ELF-1 (cell line): ENCODE measurements at regions not wholly inside any gene's neighbourhood (a gene's known extent, or its start where the extent isn't known, plus 50 kb on each side); places are given as distances from the start of the nearest gene placed in this dataset.
"Not testable (repeated sequence)": the region's sequence is repeated elsewhere in the genome, so short reads cannot be mapped to it uniquely, and the experiment has no call there.

Experiments
- DNase-seq: peaks from one replicate; pipeline ENCODE4 v3.0.0-alpha.2; 2016; ENCODE audit warnings: low read depth, low spot score

- no peak for DNase-seq
Observed at GRCh38 chr5:142408536-142408935, 83.7 kb upstream of the SPRY4 start.

GRCh38 chr5:142405814-142406395 is 81.1 kb upstream of the SPRY4 start:
- DNase-seq, result no peak

GRCh38 chr5:142405023-142405422 is 80.2 kb upstream of the SPRY4 start:
- DNase-seq, result no peak

GRCh38 chr5:142404046-142404477 is 79.2 kb upstream of the SPRY4 start:
- DNase-seq, result no peak

- peak; percentile 83 for DNase-seq
Observed at GRCh38 chr5:142403583-142403982, 78.8 kb upstream of the SPRY4 start.

- no peak for DNase-seq
Observed at GRCh38 chr5:142402752-142403318, 78.0 kb upstream of the SPRY4 start.

GRCh38 chr5:142400415-142400814 is 75.6 kb upstream of the SPRY4 start:
- DNase-seq, result peak; percentile 39

GRCh38 chr5:142399891-142400290 is 75.1 kb upstream of the SPRY4 start:
- DNase-seq, result no peak

- DNase-seq, result no peak
Observed at GRCh38 chr5:142398730-142399055, 73.9 kb upstream of the SPRY4 start.

- DNase-seq, result not testable (repeated sequence)
Observed at GRCh38 chr5:142398011-142398729, 73.3 kb upstream of the SPRY4 start.

- DNase-seq, result no peak
Observed at GRCh38 chr5:142397178-142397577, 72.4 kb upstream of the SPRY4 start.

GRCh38 chr5:142396436-142397038 is 71.7 kb upstream of the SPRY4 start:
- no peak for DNase-seq

GRCh38 chr5:142395334-142395733 is 70.5 kb upstream of the SPRY4 start:
- no peak for DNase-seq

GRCh38 chr5:142391058-142391845 is 66.4 kb upstream of the SPRY4 start:
- no peak for DNase-seq

- no peak for DNase-seq
Observed at GRCh38 chr5:142390334-142390733, 65.5 kb upstream of the SPRY4 start.

GRCh38 chr5:142388696-142389095 is 63.9 kb upstream of the SPRY4 start:
- DNase-seq, result no peak

GRCh38 chr5:142387024-142387682 is 62.3 kb upstream of the SPRY4 start:
- no peak for DNase-seq

- no peak for DNase-seq
Observed at GRCh38 chr5:142386137-142387023, 61.6 kb upstream of the SPRY4 start.

- DNase-seq, result no peak
Observed at GRCh38 chr5:142385194-142385593, 60.4 kb upstream of the SPRY4 start.

- DNase-seq, result no peak
Observed at GRCh38 chr5:142384014-142384413, 59.2 kb upstream of the SPRY4 start.

- DNase-seq, result no peak
Observed at GRCh38 chr5:142382186-142382585, 57.4 kb upstream of the SPRY4 start.
